Activated naive CD4-positive, alpha-beta T cell treated with anti-CD3 and anti-CD28 coated beads, Interleukin-2, amount 50 U/mL, for 24 hours (primary cell): ENCODE measurements at regions not wholly inside any gene's neighbourhood (a gene's known extent, or its start where the extent isn't known, plus 50 kb on each side); places are given as distances from the start of the nearest gene placed in this dataset.
"Not testable (repeated sequence)": the region's sequence is repeated elsewhere in the genome, so short reads cannot be mapped to it uniquely, and the experiment has no call there.

ENCODE experiments used
- H3K27ac Mint-ChIP-seq: one replicate; pipeline ENCODE4 v1.8.0; 2021; ENCODE audit warnings: mild to moderate bottlenecking, mixed read lengths
- H3K27me3 Mint-ChIP-seq: one replicate; pipeline ENCODE4 v1.8.0; 2021; ENCODE audit warnings: mixed read lengths
- H3K36me3 Mint-ChIP-seq: one replicate; pipeline ENCODE4 v1.8.0; 2021; ENCODE audit warnings: mixed read lengths
- H3K4me1 Mint-ChIP-seq: one replicate; pipeline ENCODE4 v1.8.0; 2021; ENCODE audit warnings: mixed read lengths
- H3K4me3 Mint-ChIP-seq: one replicate; pipeline ENCODE4 v1.8.0; 2021; ENCODE audit warnings: mild to moderate bottlenecking, mixed read lengths
- H3K9me3 Mint-ChIP-seq: one replicate; pipeline ENCODE4 v1.8.0; 2021; ENCODE audit warnings: mixed read lengths

- H3K4me1 Mint-ChIP-seq, result no peaks in the 10 kb centered on the region
- peaks cover 4% of the 10 kb centered on the region for H3K9me3 Mint-ChIP-seq
- no peaks in the 10 kb centered on the region for H3K36me3 Mint-ChIP-seq
- H3K27ac Mint-ChIP-seq, result no peak overlapping the region
- H3K4me3 Mint-ChIP-seq, result no peak overlapping the region
- no peaks in the 10 kb centered on the region for H3K27me3 Mint-ChIP-seq
Observed at GRCh38 chr18:73006331-73006730, 138.5 kb upstream of the NETO1 start.

GRCh38 chr18:73004260-73004659 lies 136.5 kb upstream of the NETO1 start:
- no peaks in the 10 kb centered on the region for H3K36me3 Mint-ChIP-seq
- no peak overlapping the region for H3K4me3 Mint-ChIP-seq
- H3K27ac Mint-ChIP-seq, result no peak overlapping the region
- H3K27me3 Mint-ChIP-seq, result no peaks in the 10 kb centered on the region
- H3K4me1 Mint-ChIP-seq, result no peaks in the 10 kb centered on the region
- H3K9me3 Mint-ChIP-seq, result peaks cover 4% of the 10 kb centered on the region

GRCh38 chr18:72999971-73000607 lies 132.3 kb upstream of the NETO1 start:
- no peak overlapping the region for H3K27ac Mint-ChIP-seq
- no peaks in the 10 kb centered on the region for H3K36me3 Mint-ChIP-seq
- no peak overlapping the region for H3K4me3 Mint-ChIP-seq
- peaks cover 4% of the 10 kb centered on the region for H3K9me3 Mint-ChIP-seq
- H3K27me3 Mint-ChIP-seq, result no peaks in the 10 kb centered on the region
- no peaks in the 10 kb centered on the region for H3K4me1 Mint-ChIP-seq

GRCh38 chr18:72995558-72995957 lies 127.8 kb upstream of the NETO1 start:
- H3K27me3 Mint-ChIP-seq, result no peaks in the 10 kb centered on the region
- peaks cover 6% of the 10 kb centered on the region for H3K9me3 Mint-ChIP-seq
- no peak overlapping the region for H3K27ac Mint-ChIP-seq
- no peak overlapping the region for H3K4me3 Mint-ChIP-seq
- no peaks in the 10 kb centered on the region for H3K36me3 Mint-ChIP-seq
- H3K4me1 Mint-ChIP-seq, result no peaks in the 10 kb centered on the region

- Mint-ChIP-seq H3K27ac (no peak overlapping the region), H3K4me1 (no peaks in the 10 kb centered on the region), H3K9me3 (peaks cover 6% of the 10 kb centered on the region), H3K4me3 (no peak overlapping the region), H3K27me3 (no peaks in the 10 kb centered on the region), H3K36me3 (no peaks in the 10 kb centered on the region)
Observed at GRCh38 chr18:72993250-72993649, 125.5 kb upstream of the NETO1 start.

- Mint-ChIP-seq H3K4me1 (no peaks in the 10 kb centered on the region), H3K9me3 (peaks cover 6% of the 10 kb centered on the region), H3K36me3 (no peaks in the 10 kb centered on the region), H3K27ac (no peak overlapping the region), H3K4me3 (no peak overlapping the region), H3K27me3 (no peaks in the 10 kb centered on the region)
Observed at GRCh38 chr18:72991379-72991778, 123.6 kb upstream of the NETO1 start.

- H3K4me3 Mint-ChIP-seq, result not testable (repeated sequence)
Observed at GRCh38 chr18:72987570-72987969, 119.8 kb upstream of the NETO1 start.

GRCh38 chr18:72986103-72986502 lies 118.3 kb upstream of the NETO1 start:
- Mint-ChIP-seq H3K36me3 (no peaks in the 10 kb centered on the region), H3K27ac (no peak overlapping the region), H3K9me3 (no peaks in the 10 kb centered on the region), H3K27me3 (no peaks in the 10 kb centered on the region), H3K4me1 (no peaks in the 10 kb centered on the region), H3K4me3 (no peak overlapping the region)

More at GRCh38 chr18:72987570-72987969, 119.8 kb upstream of the NETO1 start:
- H3K9me3 Mint-ChIP-seq, H3K27ac Mint-ChIP-seq, H3K4me1 Mint-ChIP-seq, H3K27me3 Mint-ChIP-seq, H3K36me3 Mint-ChIP-seq: not testable (repeated sequence)

GRCh38 chr18:72985686-72986085 lies 117.9 kb upstream of the NETO1 start:
- Mint-ChIP-seq H3K4me3 (no peak overlapping the region), H3K9me3 (no peaks in the 10 kb centered on the region), H3K27ac (no peak overlapping the region)

GRCh38 chr18:72984290-72984689 lies 116.5 kb upstream of the NETO1 start:
- H3K36me3 Mint-ChIP-seq, result no peaks in the 10 kb centered on the region
- H3K4me3 Mint-ChIP-seq, result no peak overlapping the region
- no peaks in the 10 kb centered on the region for H3K9me3 Mint-ChIP-seq
- H3K27me3 Mint-ChIP-seq, result no peaks in the 10 kb centered on the region
- no peaks in the 10 kb centered on the region for H3K4me1 Mint-ChIP-seq
- no peak overlapping the region for H3K27ac Mint-ChIP-seq

More at GRCh38 chr18:72985686-72986085, 117.9 kb upstream of the NETO1 start:
- H3K27me3 Mint-ChIP-seq, result no peaks in the 10 kb centered on the region
- H3K4me1 Mint-ChIP-seq, result no peaks in the 10 kb centered on the region
- H3K36me3 Mint-ChIP-seq, result no peaks in the 10 kb centered on the region

- no peaks in the 10 kb centered on the region for H3K9me3 Mint-ChIP-seq
- no peaks in the 10 kb centered on the region for H3K4me1 Mint-ChIP-seq
- H3K27ac Mint-ChIP-seq, result no peak overlapping the region
- H3K36me3 Mint-ChIP-seq, result no peaks in the 10 kb centered on the region
- H3K27me3 Mint-ChIP-seq, result no peaks in the 10 kb centered on the region
- H3K4me3 Mint-ChIP-seq, result no peak overlapping the region
Observed at GRCh38 chr18:72973841-72974240, 106.1 kb upstream of the NETO1 start.

- H3K9me3 Mint-ChIP-seq, result peaks cover 5% of the 10 kb centered on the region
- H3K27me3 Mint-ChIP-seq, result no peaks in the 10 kb centered on the region
- no peak overlapping the region for H3K4me3 Mint-ChIP-seq
- no peaks in the 10 kb centered on the region for H3K36me3 Mint-ChIP-seq
- no peaks in the 10 kb centered on the region for H3K4me1 Mint-ChIP-seq
- H3K27ac Mint-ChIP-seq, result no peak overlapping the region
Observed at GRCh38 chr18:72965616-72966015, 97.8 kb upstream of the NETO1 start.

- H3K4me3 Mint-ChIP-seq, H3K36me3 Mint-ChIP-seq, H3K27me3 Mint-ChIP-seq, H3K4me1 Mint-ChIP-seq, H3K27ac Mint-ChIP-seq: not testable (repeated sequence)
- peaks cover 14% of the 10 kb centered on the region for H3K9me3 Mint-ChIP-seq
Observed at GRCh38 chr18:72958195-72958594, 90.4 kb upstream of the NETO1 start.

GRCh38 chr18:72948439-72948838 lies 80.7 kb upstream of the NETO1 start:
- Mint-ChIP-seq H3K4me1 (no peaks in the 10 kb centered on the region), H3K27me3 (no peaks in the 10 kb centered on the region), H3K36me3 (no peaks in the 10 kb centered on the region), H3K9me3 (no peaks in the 10 kb centered on the region), H3K4me3 (no peak overlapping the region), H3K27ac (no peak overlapping the region)

GRCh38 chr18:72942766-72943165 lies 75.0 kb upstream of the NETO1 start:
- Mint-ChIP-seq H3K4me1 (no peaks in the 10 kb centered on the region), H3K27me3 (no peaks in the 10 kb centered on the region), H3K36me3 (no peaks in the 10 kb centered on the region), H3K9me3 (peaks cover 4% of the 10 kb centered on the region), H3K27ac (no peak overlapping the region), H3K4me3 (no peak overlapping the region)

- Mint-ChIP-seq H3K4me1 (no peaks in the 10 kb centered on the region), H3K27ac (no peak overlapping the region), H3K9me3 (peaks cover 4% of the 10 kb centered on the region), H3K36me3 (no peaks in the 10 kb centered on the region), H3K4me3 (no peak overlapping the region), H3K27me3 (no peaks in the 10 kb centered on the region)
Observed at GRCh38 chr18:72940986-72941385, 73.2 kb upstream of the NETO1 start.

GRCh38 chr18:72940509-72940908 lies 72.7 kb upstream of the NETO1 start:
- Mint-ChIP-seq H3K27ac (no peak overlapping the region), H3K4me1 (no peaks in the 10 kb centered on the region), H3K9me3 (peaks cover 4% of the 10 kb centered on the region), H3K4me3 (no peak overlapping the region), H3K27me3 (no peaks in the 10 kb centered on the region), H3K36me3 (no peaks in the 10 kb centered on the region)
